ENCODE measurements at regions not wholly inside any gene's neighbourhood (a gene's known extent, or its start where the extent isn't known, plus 50 kb on each side); places are given as distances from the start of the nearest gene placed in this dataset.

- Histone ChIP-seq H3K4me2 (ENCODE audit: low read depth, low read length) (no peak overlapping the region), H2AFZ (ENCODE audit: low read length) (no peak overlapping the region), H3K36me3 (replicated peaks in 1 of 2; ENCODE audit: control insufficient read depth in 1 of 2, insufficient read depth in 2 of 2, low read length in 2 of 2) (no peaks in the 10 kb centered on the region), H3K9me3 (ENCODE audit: low read length) (no peaks in the 10 kb centered on the region), H3K4me1 (ENCODE audit: insufficient read depth, low read length) (peaks cover 11% of the 10 kb centered on the region), H3K4me3 (replicated peaks in 1 of 3; ENCODE audit: insufficient read depth in 1 of 3, low read depth in 2 of 3, low read length in 3 of 3) (no peak overlapping the region), H3K27ac (ENCODE audit: extremely low read length, insufficient read depth, low read length) (no peak overlapping the region), H3K9ac (ENCODE audit: insufficient read depth, low read depth, low read length) (no peak overlapping the region), H3K27me3 (ENCODE audit: control insufficient read depth in 1 of 2, insufficient read depth in 2 of 2, low read length in 2 of 2) (no peaks in the 10 kb centered on the region), H4K20me1 (ENCODE audit: insufficient read depth, low read length) (no peaks in the 10 kb centered on the region), H3K79me2 (ENCODE audit: insufficient read depth, low read length) (no peaks in the 10 kb centered on the region)
- FAIRE-seq, result no peak
- BruUV-seq (replicated peaks), result no TSS peak
- ChIA-PET CTCF (ENCODE audit: low intra/inter-chr PET ratio, low total read pairs) (no interaction called here), POLR2A (no interaction called here)
- ATAC-seq, result no peak
- no peak for DNase-seq (ENCODE audit: low spot score)
- TF ChIP-seq YY1 (IDR thresholded peaks at IDR 0.05; ENCODE audit: insufficient read depth, insufficient replicate concordance, low read depth, low read length) (no peak), UBTF (CRISPR knock-in tag; IDR thresholded peaks at IDR 0.05) (no peak), ZMAT5 (CRISPR knock-in tag; IDR thresholded peaks at IDR 0.05; ENCODE audit: borderline replicate concordance, low read depth) (no peak), HDAC6 (IDR thresholded peaks at IDR 0.05; ENCODE audit: low read depth, low read length) (no peak), KMT2B (CRISPR knock-in tag; IDR thresholded peaks at IDR 0.05) (no peak), ARHGAP35 (CRISPR knock-in tag; IDR thresholded peaks at IDR 0.05; ENCODE audit: borderline replicate concordance) (no peak), TCF7 (IDR thresholded peaks at IDR 0.05; ENCODE audit: low read depth) (no peak), ZNF496 (CRISPR knock-in tag; IDR thresholded peaks at IDR 0.05; ENCODE audit: insufficient replicate concordance) (no peak)
- intact Hi-C loops (cut with micrococcal nuclease; ENCODE audit: unreplicated experiment) (no loop called here), in situ Hi-C loops (cut with HindIII; ENCODE audit: extremely low pct_ligation_motif_present, low pct_unique_long_range_greater_than_20kb) (no loop called here)
- 0% methylated on average over 1 of the region's 1 CpG for WGBS (ENCODE audit: low lambda C conversion rate)
These were observed 747.3 kb downstream of the COL12A1 start for GRCh38 chr6:74458536-74458935.

Data from HepG2 (cell line).